SK-N-MC (cell line): ENCODE measurements at regions not wholly inside any gene's neighbourhood (a gene's known extent, or its start where the extent isn't known, plus 50 kb on each side); places are given as distances from the start of the nearest gene placed in this dataset.

Experiments used
- EZH2 ChIP-seq: fragments of 200-600 bp; sonication (generic); IDR thresholded peaks from one replicate; pipeline ENCODE4 v1.6.1; 2017; ENCODE audit warnings: antibody characterized with exemption
- FOXP2 ChIP-seq: optimal IDR thresholded peaks from 2 replicates; pipeline ENCODE3; 2011; ENCODE audit warnings: mild to moderate bottlenecking, moderate library complexity; ENCODE audit not compliant: insufficient read depth; ENCODE audit errors: extremely low read length, control extremely low read depth
- POLR2AphosphoS5 ChIP-seq: IDR thresholded peaks from 2 replicates; pipeline ENCODE4 v1.6.1; 2012; ENCODE audit warnings: mild to moderate bottlenecking, low read depth, low read length, borderline replicate concordance

- TF ChIP-seq POLR2AphosphoS5, result no peak
- TF ChIP-seq EZH2, result no peak
- TF ChIP-seq FOXP2, result no peak
Measured at GRCh38 chr3:104080088-104080626, 1286.6 kb upstream of the ALCAM start.
